Left colon (tissue), 2 donors: ENCODE measurements at regions not wholly inside any gene's neighbourhood (a gene's known extent, or its start where the extent isn't known, plus 50 kb on each side); places are given as distances from the start of the nearest gene placed in this dataset.

ENCODE experiments used
- ATAC-seq: fragments of 200-7000 bp; cut with Tn5 transposase; one replicate; pipeline ENCODE4 v1.9.1; 2020; ENCODE audit warnings: mild to moderate bottlenecking, moderate library complexity
- DNase-seq, 2 donors: peaks; one replicate each; pipeline ENCODE4 v3.0.0-alpha.2; 2020
- intact Hi-C, 2 donors: fragments of 100-400 bp; cut with DNase I in 1 of 2; cut with micrococcal nuclease in 1 of 2; formaldehyde crosslinking; loops; one replicate each; pipeline versions ENCODE4 v1.11.2 to v1.14.0; 2022; cut with DNase I, micrococcal nuclease
- donor health status: DM: no; HTN: no; CAD: no.
- donor health status: DM: yes; HTN: yes; CAD: no.

DNA sequence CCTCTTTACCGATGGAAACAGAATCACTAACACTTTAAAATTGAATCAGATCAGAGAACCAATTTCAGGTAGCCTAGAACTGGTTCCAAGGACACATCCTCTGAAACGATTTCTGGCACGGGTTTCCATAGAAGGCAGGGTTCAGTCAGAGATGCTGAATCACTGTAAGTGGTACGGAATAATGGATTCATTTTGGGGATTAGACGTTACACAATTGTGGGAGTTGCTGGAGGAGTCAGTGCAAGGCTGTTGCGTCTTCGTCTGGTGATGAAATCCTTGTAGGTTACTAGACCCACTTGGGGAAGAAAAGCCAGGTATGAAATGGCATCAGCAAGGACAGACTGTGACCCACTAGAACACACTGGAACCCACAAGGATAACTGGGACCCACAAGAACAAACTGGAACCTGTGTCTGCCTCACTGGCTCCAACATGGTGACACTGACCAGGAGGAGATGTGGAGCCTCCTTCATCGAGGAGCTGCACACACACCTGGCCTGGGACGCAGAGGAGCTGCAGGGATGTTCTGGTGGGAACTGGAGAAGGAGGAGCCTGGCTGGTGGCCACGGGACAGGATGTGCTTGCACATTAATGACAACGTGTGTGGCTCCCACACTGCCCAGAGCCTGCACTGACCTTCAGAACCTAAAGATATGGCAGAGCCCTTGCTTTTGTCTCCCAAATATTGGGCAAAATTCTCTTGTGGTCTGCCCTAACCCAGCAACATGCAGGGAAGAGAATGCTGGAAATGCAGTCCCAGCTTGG, 105.1 kb downstream of the TRAPPC11 start:
- DNase-seq: no peak
- ATAC-seq: no peak
- intact Hi-C loops: no loop called here

DNA sequence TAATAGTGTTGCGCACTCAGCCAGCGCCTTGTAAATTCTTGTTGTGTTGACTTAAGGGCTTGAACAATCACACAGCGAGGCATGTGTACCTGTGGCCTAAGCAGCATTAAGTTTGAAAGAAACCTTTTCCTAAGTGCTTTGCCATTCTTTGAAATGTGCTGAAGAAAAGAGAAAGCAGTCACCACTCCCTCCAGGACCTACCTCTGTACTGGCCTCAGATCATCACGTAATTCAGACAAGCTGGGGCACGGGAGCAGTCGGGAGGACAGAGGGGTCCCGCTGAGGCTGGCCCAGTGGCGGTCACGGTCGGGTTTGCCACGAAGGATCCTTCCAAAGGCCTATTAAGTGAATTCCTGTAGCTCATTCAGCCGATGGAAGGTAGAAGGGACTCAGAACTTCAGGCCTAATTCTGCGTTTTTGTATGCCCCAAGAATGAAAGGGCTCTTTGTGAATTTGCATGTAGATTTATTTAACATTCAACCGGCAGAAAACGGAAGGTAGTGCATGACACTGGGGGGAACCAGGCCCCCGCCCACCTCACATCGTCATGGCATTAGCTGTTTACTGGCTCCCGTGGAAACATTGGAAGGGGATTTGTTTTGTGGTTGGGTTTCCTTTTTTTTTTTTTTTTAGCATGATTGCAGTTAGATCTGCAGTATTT, 106.3 kb downstream of the TRAPPC11 start:
- intact Hi-C loops: no loop called here
- DNase-seq (peak in 1 of 2 donors; percentile 20), ATAC-seq (peak; percentile 55)

DNA sequence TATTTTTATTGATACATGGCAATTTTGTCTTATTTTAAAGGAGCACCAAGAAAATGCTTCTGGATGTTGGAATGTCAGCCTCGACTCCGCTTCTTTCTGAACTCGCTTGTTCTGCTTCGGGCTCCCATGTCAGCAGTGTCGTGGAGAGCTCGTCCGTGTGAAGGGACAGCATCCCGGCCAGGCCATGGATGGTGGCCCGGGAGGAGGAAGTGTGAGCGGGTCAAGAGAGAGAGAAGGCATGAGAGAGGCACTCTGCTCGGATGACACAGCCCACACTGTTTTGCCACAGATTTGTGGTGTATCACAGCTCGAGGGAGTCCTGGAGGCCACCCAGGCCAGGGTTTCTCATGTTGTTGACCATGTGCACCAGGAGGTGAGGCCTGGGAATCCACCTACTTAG, 107.0 kb downstream of the TRAPPC11 start:
- ATAC-seq (no peak), DNase-seq (no peak)
- intact Hi-C loops: no loop called here

DNA sequence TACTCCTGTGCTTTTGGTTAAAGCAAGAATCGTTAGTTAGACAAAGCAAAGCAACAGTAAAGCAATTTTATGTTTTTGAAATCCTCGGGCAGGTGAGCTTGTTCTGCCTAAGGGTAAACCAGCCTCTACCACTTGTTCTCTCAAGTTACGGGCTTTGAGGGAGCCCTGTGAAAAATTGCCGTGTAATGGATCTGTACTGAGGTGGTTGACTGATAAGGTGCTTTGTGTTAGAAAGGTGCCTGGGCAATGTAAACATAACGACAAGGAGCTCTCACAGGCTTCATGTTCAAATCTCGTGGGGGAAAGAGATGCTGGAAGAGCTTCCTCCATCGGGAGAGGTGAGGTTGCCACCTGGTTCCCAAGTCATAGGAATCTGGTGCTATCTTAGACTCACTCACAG, 111.8 kb downstream of the TRAPPC11 start:
- ATAC-seq: no peak
- intact Hi-C loops: no loop called here
- DNase-seq: no peak

DNA sequence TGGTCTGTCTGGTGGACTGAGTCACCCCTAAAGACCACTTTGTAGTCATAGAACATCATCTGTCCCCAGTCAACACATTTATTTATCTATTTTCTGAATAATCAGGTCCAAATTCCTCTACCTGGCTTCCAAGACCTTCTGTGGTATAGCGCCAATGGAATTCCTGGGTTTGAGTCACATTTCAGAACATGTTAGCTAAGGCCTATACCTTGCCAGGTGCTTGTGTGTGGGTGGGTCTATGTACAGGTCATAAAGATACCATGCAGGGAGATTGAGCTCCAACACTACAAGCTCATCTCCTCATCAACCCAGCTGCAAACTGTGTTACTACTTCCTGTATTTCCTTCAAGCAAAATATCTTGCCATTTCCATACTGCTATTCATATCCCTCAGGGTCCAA, 113.3 kb downstream of the TRAPPC11 start:
- DNase-seq: no peak
- no peak for ATAC-seq
- intact Hi-C loops: no loop called here

DNA sequence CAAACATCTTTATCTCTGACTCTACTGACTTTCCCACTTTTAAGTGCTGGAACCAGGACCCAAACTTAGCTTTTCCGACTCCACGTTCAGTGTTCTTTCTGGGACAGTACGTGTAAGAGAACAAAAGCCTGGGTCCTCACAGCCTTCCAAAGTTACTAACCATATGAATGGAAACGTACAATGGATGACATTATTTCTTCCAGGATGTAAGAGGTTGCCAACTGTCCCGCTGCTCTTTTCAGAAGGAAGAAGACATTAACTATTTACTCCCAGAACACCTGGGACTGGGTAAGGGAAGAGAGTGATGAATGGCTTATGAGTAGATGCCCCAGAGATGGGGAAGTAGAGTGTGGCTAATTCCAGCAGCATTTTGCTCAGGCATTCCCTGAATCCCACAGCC, 114.7 kb downstream of the TRAPPC11 start:
- no peak for ATAC-seq
- no peak for DNase-seq
- intact Hi-C loops: no loop called here

DNA sequence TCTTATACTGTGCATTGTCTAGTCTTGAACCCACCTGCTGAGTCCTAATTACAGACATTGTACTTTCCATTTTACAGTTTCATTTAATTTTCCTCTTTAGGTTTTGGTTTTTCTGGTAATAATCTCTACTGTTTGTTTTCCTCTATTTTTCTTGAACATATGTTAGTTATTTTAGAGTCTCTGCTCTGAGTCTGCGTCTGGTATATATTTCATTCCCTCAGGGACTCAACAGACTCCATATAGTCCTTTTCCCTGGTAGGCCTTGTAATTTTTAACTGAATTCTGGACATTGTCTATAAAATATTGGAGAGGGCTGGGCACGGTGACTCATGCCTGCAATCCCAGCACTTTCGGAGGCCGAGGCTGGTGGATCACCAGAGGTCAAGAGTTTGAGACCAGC, 121.8 kb upstream of the STOX2 start:
- intact Hi-C loops: no loop called here
- DNase-seq (no peak), ATAC-seq (no peak)

DNA sequence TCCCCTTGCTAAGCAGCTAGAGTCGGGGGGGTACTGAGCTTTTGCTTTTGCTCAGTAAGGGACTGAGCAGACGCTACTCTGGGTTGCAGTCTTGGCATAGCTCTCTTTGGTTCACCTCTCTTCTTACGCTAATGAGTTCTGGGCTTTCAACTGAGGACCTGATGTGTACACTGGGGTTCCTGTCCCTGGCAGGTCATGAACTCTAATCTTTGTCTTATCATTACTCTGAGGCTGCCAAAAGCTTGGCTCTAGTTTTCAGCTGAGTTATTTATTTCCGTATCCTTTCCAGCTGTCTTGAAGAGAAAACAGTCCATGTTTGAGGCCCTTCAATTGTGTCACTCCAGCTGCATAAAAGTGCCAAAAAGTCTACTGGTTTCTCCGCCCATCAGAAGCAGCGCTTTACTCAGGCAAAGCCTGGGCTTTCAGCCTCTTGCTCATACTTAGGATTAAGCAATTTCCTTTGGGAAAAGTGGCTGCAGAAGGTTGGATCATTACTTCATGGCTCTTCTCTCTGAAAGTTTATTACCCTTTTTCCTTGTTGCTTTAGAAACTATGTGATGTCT, 121.0 kb upstream of the STOX2 start:
- DNase-seq (no peak), ATAC-seq (no peak)
- intact Hi-C loops: no loop called here

DNA sequence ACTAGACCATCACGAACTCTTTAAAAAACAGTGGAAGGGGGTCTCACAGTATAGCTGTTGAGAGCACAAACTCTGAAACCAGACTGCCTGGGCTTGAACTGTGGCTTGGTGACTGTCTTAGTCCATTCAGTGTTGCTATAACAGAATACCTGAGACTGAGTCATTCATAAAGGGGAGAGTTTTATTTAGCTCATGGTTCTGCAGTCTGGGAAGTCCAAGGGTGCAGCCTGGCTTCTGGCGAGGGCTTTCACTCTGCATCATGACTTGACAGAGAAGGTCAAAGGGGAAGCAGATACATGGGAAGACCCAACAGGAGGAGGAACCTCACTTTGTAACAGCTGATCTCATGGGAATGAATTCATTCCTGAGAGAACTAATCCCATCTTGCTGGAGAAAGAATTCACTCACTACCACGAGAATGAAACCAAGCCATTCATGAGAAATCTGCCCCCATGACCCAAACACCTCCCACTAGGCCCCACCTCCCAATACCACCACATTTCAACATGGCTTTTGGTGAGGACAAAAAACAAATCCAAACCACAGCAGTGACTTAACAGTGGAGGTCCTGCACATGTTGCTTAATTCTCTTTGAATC, 116.7 kb upstream of the STOX2 start:
- no peak for DNase-seq
- intact Hi-C loops: no loop called here
- no peak for ATAC-seq

DNA sequence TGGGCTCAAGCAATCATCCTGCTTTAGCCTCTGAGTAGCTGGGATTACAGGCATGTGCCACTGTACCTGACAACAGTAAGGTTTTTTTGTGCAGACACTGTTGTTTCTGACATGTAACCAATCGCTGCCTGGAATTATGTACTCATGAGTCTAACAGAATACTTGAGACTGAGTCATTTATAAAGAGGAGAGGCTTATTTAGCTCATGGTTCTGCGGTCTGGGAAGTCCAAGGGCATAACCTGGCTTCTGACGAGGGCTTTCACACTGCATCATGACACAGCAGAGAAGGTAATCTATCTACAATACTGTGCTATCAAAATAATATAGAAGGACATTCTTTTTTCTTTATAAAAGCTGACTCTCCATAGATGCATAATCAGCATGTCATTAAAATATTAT, 115.5 kb upstream of the STOX2 start:
- ATAC-seq (no peak), DNase-seq (no peak)
- intact Hi-C loops: no loop called here

DNA sequence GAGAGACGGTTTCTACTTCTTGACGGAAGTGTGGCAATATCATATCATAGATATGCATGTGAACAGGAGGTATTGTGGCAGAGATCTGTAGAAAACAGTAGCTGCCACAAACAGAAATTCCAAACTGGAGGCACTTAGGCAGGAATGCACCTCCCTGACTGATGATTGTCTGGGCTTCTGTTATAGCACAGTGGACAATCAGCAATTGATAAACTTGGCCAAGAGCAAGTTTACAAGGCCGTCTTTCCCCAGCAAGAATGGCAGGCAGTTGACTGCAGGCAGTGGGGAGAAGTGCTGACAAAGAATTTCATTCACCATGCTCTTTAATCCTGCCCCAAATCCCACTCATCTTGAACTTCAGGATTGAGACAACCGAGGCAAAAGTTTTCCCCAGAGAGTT, 114.4 kb upstream of the STOX2 start:
- no peak for DNase-seq
- ATAC-seq: no peak
- intact Hi-C loops: no loop called here

DNA sequence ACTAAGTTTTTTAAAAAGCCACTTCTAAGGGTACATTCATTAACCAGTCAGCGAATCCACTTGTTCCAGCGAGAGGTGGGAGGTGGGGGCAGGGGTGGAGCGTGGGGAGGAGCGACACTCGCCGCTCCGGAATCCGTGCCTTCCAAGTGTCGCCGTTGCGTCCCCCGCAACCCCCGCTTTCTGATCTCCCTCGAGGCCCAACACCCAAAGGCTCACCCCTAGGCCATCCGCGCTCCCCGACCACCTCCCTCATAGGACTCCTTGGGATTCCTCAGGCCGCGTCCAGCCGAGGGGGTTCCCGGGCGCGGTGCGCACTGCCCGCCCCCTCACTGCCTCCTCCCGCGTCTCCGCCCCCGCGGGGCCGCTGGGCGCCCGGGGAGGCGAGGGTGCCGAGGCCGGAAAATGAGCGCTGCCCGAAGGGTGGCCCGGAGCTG, 108.1 kb upstream of the STOX2 start:
- intact Hi-C loops: no loop called here
- no peak for ATAC-seq
- DNase-seq: no peak

DNA sequence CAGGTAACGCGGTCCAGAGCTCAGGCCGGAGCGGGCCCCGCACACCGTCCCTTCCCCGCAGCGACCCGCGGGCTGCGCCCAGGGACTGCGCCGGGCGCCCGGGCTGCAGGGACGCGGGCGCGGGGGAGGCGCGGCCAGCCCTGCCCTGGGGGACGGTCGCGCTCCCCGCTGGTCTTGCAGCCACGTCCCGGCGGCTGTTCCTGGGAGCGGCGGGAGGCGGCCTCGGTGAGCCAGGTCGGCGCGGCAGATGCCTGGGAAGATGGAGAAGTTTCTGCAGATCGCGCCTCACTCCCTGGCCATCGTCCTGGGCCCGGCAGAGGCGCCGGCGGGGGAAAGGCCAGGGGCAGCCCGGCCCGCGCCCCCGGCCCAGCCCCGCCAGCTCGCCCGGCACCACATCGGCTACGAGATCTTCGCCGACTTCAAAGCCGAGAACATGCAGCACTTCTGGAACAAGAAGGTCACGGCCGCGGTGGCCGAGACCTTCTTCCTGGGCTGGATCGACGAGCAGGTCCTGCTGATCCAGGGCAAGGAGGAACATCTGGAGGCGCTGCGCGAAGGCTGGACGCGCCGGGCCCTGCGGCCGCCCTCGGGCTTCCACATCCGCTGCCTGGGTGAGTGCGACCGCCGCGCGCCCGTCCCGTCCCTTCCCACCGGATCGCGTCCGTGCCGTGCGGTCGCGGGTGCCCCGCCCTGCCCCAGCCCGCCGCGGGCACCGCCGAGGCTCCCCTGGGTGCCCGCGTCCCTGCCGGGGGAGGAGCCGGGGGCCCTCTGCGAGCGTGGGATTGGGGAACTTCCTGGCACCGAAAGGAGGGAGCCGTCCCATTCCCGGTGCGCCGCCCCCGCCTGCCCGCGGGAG, 107.4 kb upstream of the STOX2 start:
- ATAC-seq: peak; percentile 77
- peak in 1 of 2 donors; percentile 28 for DNase-seq
- intact Hi-C loops: no loop called here

DNA sequence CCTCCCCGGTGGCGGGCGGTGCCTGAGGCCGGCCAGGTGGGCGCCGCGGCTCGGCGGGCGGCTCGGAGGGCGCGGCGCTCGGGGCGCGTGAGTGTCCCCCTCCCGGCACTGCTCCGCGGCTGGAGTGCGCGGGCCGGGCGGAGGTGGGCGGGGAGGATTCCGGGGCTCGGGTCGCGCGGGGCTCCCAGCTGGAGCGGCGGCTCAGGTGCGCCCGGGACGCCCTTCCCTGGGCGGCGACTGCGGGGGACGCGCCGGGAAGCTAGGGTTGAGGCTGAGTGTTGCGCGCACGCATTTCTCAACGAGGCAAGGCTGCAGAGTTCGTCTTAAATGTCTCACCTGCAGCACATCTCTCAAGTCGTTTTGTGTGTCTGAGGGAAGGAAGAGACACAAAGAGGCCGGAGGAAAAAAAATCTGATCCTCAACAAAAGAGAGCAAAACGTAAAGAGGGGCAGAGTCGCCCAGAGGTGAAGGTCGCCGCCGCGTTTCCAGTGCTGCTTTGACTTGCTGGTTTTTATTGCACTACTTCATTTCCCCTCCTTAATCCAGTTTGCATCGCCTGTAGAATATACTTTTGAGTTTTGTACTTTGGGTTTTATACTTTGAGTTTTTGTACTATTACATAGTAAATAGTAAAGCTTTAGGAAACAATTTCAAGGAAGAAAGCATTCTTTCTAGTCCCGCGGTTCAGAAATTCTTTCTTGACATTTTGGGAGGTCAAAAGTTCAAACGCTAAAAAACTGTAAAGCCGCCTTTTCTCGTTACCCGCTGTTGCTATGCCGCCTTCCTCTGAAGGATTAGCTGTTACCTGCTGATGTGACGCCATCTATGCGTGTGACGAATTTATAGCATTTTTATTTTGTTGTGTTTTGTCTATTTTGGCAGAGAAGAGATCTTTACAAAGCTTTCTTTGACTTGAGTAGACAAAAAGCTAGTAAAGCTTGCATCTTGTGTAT, 106.5 kb upstream of the STOX2 start:
- intact Hi-C loops: no loop called here
- ATAC-seq: peak; percentile 19
- DNase-seq: no peak

DNA sequence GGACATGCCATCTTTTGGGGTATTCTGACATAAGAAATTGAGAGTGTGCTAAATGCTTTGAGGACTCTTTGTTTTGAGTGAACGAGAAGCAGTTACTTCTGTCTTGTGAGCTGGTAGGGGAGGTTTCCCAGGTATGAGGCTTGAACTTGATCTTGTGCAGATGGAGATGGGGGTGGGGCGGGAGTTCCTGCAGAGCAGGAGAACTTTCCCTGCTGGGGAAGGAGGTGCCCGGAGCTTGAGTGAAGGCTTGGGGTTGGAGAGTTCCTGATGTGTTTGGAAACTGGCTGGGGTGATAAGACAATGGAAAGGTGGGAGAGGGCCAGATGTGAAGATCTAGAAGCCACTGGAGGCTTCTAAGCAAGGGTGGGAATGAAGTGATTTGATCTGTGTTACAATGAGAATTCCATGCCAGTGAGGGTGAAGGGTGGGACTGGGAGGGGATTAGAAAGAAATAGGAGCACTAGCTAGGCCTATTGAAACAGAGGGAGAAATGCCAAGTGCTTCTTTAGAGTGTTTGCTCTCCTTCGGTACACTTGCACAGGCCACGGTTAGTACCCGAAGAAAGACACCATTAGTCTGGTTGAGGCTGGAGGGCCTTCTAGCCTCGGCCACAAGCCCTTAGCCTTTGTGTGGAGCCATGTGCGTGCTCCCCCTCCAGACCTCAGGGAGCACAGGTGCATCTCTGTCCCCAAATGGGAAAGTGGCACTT, 103.5 kb upstream of the STOX2 start:
- DNase-seq: no peak
- intact Hi-C loops: no loop called here
- no peak for ATAC-seq

DNA sequence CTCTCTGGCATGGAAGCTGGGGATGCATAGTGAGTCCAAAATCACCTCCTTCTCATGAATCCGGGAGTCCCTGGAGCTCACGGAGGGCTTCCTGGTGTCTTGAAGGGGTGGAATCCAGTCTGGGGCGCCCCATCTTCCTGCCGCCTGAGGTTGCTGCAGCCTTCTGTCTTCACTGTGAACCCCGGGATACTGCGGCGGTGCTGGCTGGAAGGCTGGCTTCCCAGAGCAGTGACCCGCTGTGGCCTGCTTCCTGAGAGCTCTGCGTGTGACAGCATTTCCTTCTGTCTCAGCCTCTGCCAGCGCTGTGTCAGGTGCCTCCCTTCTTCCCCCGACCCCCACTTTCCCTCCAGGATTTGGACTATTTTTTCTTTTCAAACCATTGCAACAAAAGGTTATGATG, 98.8 kb upstream of the STOX2 start:
- DNase-seq (no peak), ATAC-seq (no peak)
- intact Hi-C loops: no loop called here

DNA sequence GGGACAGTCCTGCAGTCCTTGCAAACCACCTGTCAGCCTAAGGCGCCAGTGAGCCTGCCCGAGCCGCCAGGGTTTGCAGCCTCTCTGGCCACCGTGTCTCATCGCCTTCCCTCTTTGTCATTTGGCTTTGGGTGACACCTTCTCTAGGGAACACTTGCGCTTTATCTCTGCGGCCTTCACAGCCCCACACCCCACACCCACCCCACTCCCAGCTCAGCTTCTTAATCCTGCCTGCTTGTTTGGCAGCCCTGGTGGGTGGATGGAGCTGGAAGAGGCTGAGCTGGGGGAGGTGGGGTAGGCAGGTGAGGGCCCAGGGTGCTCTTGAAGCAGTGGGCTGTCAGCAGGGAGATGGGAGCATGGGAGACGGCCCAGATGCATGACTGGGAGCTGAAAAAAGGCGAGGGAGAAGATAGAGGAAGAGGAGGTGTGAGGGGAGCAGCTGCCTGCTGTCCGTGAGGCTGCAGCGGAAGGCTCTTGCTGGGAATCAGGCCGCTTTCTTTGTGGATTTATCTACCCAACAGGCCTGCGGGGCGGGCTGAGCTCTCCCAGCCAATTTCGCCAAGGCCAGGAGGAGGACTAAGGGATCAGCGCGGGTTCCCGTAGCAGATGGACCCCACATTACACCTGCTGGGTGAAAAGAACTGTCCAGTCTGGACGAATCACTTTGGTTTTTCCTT, 97.5 kb upstream of the STOX2 start:
- ATAC-seq (no peak), DNase-seq (no peak)
- intact Hi-C loops: no loop called here
